HG02970 (cell line): ENCODE measurements at regions not wholly inside any gene's neighbourhood (a gene's known extent, or its start where the extent isn't known, plus 50 kb on each side); places are given as distances from the start of the nearest gene placed in this dataset.
"Not testable (repeated sequence)": the region's sequence is repeated elsewhere in the genome, so short reads cannot be mapped to it uniquely, and the experiment has no call there.

Source experiments
- ATAC-seq: cut with Tn5 transposase; IDR thresholded peaks from one replicate; pipeline ENCODE4 v1.9.1; 2021; ENCODE audit warnings: mild to moderate bottlenecking, moderate library complexity, moderate number of reproducible peaks; ENCODE audit not compliant: unreplicated experiment, low FRiP score

- ATAC-seq = no peak
Measured at GRCh38 chr10:80938903-80939302, 401.2 kb downstream of the SH2D4B start.

GRCh38 chr10:80945264-80945880, 407.7 kb downstream of the SH2D4B start:
- no peak for ATAC-seq

GRCh38 chr10:80946073-80946472, 408.4 kb downstream of the SH2D4B start:
- ATAC-seq = no peak

- ATAC-seq = no peak
Measured at GRCh38 chr10:80946957-80947726, 409.4 kb downstream of the SH2D4B start.

- ATAC-seq = no peak
Measured at GRCh38 chr10:80949785-80950184, 412.1 kb downstream of the SH2D4B start.

GRCh38 chr10:80952436-80952835, 414.7 kb downstream of the SH2D4B start:
- ATAC-seq = no peak

- no peak for ATAC-seq
Measured at GRCh38 chr10:80957161-80957560, 419.5 kb downstream of the SH2D4B start.

- no peak for ATAC-seq
Measured at GRCh38 chr10:80964179-80964578, 426.5 kb downstream of the SH2D4B start.

GRCh38 chr10:80964955-80965614, 427.4 kb downstream of the SH2D4B start:
- peak; percentile 67 for ATAC-seq

- no peak for ATAC-seq
Measured at GRCh38 chr10:80966326-80966986, 428.8 kb downstream of the SH2D4B start.

GRCh38 chr10:80967357-80967756, 429.7 kb downstream of the SH2D4B start:
- not testable (repeated sequence) for ATAC-seq

- ATAC-seq = no peak
Measured at GRCh38 chr10:80968903-80969302, 431.2 kb downstream of the SH2D4B start.

GRCh38 chr10:80971461-80971860, 433.8 kb downstream of the SH2D4B start:
- no peak for ATAC-seq

- ATAC-seq = no peak
Measured at GRCh38 chr10:80976658-80977057, 439.0 kb downstream of the SH2D4B start.

- no peak for ATAC-seq
Measured at GRCh38 chr10:80985102-80985501, 447.4 kb downstream of the SH2D4B start.

GRCh38 chr10:80986596-80986995, 448.9 kb downstream of the SH2D4B start:
- no peak for ATAC-seq

- no peak for ATAC-seq
Measured at GRCh38 chr10:80988755-80989154, 451.1 kb downstream of the SH2D4B start.

GRCh38 chr10:80996615-80997193, 459.0 kb downstream of the SH2D4B start:
- no peak for ATAC-seq

- no peak for ATAC-seq
Measured at GRCh38 chr10:81000781-81001180, 463.1 kb downstream of the SH2D4B start.

GRCh38 chr10:81002382-81002781, 464.7 kb downstream of the SH2D4B start:
- no peak for ATAC-seq

GRCh38 chr10:81007872-81008271, 470.2 kb downstream of the SH2D4B start:
- ATAC-seq = no peak
